GM18498 (cell line): ENCODE measurements at regions not wholly inside any gene's neighbourhood (a gene's known extent, or its start where the extent isn't known, plus 50 kb on each side); places are given as distances from the start of the nearest gene placed in this dataset.

Source experiments
- ATAC-seq: cut with Tn5 transposase; IDR thresholded peaks from one replicate; pipeline ENCODE4 v1.9.1; 2021; ENCODE audit warnings: mild to moderate bottlenecking, moderate library complexity; ENCODE audit not compliant: unreplicated experiment

DNA sequence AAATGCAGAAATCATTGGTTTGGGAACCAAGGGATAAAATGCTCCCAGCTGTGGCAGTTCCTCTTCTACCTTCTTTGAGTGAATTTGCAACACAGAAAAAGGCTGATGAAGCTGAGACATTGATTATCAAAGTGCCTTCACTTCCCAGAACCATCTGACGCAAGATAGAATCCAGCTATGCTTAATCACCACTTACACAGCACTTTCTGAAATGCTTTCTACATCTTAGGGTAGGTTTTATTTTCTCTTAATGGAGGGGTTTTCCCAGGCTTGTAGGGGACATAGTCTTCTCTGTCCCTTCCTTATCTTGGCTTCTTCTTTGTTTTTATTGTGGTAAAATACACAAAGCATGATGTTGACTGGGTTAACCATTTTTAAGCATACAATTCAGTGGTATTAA, 332.6 kb upstream of the ZNF32 start:
- ATAC-seq, result no peak

DNA sequence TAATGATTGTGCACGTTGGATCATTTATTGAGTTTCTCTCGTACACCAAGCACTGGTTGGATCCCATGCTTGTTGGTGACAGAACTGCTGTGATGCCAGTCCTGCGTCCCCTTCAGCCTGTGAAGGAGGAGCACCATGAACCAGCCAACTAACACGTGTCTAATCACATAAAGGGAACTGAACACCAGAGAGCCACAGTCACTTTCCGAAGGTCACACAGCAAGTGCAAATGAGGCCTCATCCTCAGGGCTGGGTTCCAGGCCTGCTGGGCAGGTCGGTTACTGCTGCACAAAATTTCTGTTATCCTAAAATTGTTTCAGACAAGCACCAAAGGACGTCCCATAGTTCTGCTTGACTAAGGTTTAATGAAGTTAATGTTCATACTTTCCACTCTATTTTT, 332.0 kb upstream of the ZNF32 start:
- no peak for ATAC-seq

DNA sequence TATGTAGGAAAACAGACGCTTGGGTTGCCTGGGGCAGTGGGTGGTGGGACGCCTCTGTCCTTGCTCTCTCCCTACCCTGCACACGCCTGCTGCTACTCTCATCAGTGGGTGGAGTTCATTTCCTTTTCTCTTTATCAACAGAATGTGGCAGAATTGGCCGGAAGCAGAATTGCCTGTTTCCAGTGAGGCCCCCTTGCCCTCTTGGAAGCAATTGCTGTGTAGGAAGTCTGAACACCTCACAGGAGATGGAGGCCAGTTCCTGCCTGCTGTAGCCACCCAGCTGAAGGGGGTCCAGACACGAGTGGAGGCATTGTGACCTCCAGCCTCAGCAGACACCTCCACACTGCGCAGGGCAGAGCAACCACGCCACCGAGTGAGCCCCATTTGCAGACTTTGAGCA, 331.6 kb upstream of the ZNF32 start:
- ATAC-seq, result no peak

DNA sequence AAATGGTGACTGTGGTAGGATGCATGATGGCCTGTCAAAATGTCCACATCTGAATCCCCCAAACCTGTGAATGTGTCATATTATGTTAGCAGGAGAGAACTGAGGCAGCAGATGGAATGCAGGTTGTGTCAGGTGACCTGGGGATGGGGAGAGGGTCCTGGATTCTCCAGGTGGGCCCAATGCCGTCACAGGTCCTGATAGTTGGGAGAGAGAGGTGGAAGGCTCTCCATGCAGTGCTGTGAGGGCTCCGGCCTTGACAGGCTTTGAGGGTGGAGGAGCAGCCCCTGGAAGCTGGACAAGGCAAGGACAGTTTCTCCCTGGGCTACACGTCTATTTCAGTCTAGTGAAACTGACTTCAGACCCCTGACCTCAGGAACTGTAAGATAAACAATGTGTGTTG, 330.9 kb upstream of the ZNF32 start:
- ATAC-seq, result no peak

DNA sequence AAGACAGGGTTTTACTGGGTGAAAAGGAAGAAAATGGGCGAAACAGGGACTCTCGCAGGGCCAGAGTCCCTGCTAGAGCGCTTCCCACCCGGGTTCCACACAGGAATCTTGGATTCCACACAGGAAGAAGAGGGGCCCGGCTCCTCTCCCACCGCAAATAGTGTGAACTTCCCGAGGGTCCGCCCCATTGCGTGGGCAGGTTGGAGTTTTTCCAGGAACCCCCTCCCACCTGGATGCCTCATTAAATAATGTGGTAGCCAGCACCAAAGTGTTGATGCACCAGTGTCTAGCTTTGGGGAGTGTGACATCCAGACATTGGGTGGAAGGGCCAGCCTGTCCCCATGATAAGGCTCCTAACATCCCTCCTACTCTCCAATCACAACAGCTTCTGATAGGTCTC, 330.3 kb upstream of the ZNF32 start:
- no peak for ATAC-seq

DNA sequence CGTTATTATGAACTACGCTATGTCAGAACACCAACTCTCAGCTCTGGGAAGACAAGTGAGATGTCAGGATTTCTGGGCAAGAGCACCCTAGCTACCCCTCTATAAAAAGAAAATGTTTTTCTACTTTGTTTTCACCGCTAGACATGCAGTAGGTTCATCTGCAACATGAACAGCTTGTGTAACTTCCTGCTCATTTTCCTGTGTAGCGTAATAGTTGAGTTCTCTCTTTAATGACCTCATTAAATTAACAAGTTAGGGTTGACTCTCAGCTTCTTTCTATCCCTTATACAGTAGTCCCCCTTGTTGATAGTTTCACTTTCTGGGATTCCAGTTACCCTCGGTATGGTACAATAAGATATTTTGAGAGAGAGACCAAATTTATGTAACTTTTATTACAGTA, 329.4 kb upstream of the ZNF32 start:
- no peak for ATAC-seq

DNA sequence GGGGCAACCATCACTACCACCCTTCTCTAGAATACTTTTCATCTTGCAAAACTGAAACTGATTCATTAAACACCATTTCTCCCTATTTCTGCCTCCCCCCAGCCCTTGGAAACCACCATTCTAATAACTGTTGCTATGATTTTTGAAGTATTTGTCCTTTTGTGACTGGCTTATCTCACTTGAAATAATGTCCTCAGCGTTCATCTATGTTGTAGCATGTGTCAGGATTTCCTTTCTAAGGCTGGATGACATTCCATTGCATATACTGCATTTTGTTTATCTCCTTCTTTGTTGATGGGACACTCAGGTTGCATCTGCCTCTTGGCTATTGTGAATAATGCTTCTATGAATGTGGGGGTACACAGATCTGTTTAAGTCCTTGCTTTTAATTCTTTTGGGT, 327.6 kb upstream of the ZNF32 start:
- ATAC-seq, result no peak

DNA sequence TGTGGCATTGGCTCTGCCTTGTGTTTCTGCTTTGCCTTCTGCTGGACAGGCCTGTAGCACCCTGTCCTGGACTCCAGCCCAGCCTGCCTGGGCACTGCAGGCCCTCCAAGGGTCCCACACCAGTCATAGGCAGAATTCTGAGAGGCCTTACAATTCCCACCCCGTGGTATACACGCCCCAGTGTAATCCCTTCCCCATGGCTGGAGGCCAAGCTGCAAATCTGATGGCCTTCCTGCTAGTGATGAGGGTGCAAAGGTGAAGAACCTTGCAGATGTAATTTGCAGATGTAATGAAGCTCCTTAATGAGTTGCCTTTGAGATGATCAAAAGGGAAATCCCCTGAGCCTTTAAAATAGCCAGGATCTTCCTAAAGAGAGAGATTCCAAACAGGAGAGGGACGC, 325.1 kb upstream of the ZNF32 start:
- ATAC-seq, result no peak

DNA sequence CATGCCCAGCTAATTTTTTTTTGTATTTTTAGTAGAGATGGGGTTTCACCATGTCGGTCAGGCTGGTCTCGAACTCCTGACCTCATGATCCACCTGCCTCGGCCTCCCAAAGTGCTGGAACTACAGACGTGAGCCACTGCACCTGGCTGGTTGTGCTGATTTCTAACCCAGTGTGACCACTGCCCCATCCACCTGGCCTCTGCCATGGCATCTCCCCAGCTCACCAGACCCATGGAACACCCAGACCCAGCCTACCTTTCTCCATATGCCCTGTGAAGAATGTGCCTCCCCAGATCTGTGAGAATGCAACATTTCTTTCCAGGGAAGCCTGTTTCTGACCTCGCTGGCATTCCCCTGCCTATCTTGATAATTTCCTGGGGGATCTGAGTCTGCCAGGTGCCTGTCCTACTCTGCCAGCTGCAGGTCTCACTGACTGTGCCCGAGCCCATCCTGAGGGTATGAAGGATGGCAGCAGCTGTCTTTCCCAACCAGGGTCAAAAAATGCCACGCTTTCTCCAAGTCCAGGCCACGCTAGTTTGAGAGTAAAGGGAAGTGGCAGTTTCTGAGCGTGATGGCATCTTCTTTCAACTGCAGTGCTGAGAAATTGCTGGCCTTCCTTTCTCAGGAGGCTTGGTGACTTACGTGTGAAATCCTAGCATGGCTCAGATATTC, 324.4 kb upstream of the ZNF32 start:
- no peak for ATAC-seq

DNA sequence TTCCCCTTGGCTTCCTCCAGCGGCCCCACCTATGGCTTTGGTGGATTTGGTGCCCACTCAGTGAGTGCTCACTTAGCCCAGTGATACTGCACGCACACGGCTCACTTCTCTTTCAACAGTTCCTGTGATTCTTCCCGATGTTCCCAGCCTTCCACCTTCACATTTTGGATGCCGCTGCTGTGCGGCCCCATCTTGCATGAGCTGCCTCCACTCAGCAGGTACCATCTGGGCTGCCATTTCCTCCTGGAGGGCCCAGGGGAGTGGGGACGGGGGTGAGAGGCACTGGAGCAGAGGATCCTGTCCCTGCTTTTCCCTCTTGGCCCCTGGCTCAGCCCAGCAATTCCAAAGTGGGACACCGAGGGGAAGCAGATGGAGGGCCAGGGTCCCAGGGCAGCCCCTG, 323.3 kb upstream of the ZNF32 start:
- no peak for ATAC-seq

DNA sequence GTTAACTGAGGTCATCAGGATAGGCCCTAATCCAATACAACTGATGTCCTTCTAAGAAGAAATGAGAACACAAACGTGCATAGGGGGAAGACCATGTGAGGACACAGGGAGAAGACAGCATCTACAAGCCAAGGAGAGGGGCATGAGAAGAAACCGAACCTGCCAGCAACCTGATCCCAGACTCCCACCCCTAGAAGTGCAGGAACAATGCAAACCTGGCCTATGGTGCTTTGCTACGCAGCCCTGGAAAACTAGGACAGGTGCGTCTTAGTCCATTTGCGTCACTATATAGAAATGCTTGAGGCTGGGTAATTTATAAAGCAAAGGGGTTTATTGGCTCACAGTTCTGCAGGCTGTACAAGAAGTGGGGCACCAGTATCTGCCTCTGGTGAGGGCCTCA, 322.6 kb upstream of the ZNF32 start:
- no peak for ATAC-seq

DNA sequence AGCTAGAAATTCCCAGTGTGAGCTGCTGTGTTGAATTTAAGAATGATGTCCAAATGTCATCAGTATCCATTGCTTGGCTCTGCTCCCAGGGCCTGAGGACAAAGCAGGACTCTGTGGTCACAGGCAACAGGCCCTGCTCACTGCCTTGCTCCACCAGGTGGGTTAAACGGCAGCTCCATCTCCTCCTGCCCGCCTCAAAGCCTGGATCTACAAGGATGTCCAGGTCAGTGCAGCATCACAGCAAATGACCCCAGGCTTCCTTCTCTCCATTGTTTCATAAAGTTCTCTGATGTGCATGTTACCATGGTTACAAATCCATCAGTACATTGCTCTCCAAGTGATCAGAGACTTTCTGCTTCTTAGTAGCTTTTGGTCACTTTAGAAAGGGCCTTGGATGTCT, 322.0 kb upstream of the ZNF32 start:
- ATAC-seq, result no peak

DNA sequence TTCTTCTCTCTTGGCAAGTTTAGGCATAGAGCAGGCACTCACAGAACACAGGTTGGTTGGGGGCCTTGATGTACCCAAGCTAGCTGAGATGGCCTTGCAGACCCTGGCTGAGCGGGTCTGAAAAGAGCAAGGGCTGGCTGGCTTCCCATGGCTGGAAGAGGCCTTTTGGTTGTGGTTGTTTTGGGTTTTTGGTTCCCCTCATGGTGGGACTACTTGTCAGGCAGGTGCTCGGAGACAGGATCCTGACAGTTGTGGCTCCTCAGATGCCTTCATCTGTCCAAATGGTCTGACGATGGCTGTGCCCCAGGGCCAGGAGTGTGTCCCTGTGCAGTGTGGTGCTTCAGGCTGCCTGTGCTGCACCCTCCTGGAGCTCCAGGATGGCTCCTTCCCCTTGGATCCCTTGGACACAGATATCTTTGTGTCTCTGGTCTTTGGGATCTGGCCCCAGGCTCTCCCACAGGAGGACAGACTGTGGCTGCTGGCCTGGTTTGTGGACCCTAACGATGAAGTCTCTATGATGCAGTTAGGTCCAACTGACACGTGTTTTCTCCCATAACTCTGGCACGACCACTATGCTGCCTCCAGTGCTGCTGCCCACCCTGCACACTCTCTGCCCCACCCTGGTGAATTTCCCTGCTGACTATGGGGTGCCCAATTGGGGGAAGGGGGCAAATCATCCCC, 321.5 kb upstream of the ZNF32 start:
- ATAC-seq, result no peak

DNA sequence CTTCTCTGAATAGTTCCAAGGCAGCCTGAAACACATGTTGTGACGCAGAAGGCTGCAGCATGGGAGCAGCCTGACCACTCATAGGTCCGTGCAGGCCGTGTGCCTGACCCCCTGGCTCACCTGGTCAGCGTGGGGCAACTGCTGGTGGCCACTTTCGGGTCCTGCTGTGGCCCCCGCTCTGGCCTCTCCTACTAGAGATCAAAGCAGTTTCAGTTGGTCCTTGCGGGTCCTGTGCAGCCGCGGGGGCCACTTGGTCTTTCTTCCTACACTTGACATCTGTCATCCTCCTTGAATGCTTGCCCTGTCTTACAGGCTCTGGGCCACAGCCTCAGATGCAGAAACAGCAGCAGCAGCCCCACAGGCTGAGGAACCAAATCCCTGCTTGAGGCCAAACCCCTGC, 320.8 kb upstream of the ZNF32 start:
- ATAC-seq, result no peak

DNA sequence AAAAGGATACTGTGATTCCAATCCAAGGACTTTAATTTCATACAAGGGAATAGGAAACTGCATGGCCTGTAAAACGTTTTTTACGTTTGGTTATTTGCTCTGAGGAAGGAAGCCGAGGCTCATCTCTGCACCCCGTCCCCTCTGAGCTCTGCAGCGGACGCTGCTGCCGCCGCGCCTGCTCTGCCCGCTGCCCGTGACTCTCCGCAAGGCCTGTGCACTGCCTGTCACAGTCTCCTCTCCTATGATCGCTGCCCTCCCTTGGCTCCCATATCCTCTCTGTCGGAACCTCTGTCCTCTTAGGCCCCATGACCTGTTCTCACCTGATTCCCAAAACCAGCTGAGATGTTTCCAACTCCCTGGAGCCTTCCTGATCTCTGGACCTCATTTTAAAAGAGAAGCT, 320.3 kb upstream of the ZNF32 start:
- no peak for ATAC-seq

DNA sequence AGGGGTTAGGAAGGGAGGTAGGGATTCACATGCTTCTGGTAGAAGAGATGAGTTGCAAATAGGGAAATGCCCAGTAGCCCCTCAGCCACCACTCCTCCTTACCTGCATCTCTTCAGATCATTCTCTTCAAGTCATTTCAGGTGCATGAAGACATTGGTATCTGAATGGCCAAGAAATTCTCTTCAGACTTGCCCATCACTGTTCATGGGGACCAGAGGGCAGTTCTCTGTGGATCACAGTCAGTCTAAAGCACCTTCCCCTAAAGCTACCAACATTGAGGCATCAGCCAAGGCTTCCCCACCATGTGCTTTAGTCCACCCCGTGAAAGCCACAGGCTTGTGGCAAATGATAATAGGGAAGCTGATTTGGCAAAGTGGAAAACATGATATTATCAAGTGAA, 319.4 kb upstream of the ZNF32 start:
- ATAC-seq, result no peak

DNA sequence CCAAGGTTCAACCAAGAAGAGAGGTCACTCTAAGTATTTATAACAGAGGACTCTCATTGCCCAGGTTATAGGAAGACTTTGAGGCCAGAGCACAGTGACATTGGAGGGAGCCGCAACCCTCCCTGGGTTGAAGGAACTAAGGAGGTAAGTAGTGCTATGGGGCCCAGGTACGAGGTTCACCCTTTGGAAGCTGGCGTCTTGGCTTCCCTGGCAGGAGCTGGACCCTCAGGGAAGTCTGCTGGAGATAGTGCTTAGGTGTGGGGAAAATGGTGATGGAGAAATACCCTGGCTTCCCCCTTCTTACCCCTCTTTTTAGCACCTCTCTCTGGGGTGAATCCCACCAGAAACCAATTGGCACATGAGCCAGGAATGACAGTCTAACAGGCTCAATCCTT, 317.9 kb upstream of the ZNF32 start:
- ATAC-seq, result no peak

DNA sequence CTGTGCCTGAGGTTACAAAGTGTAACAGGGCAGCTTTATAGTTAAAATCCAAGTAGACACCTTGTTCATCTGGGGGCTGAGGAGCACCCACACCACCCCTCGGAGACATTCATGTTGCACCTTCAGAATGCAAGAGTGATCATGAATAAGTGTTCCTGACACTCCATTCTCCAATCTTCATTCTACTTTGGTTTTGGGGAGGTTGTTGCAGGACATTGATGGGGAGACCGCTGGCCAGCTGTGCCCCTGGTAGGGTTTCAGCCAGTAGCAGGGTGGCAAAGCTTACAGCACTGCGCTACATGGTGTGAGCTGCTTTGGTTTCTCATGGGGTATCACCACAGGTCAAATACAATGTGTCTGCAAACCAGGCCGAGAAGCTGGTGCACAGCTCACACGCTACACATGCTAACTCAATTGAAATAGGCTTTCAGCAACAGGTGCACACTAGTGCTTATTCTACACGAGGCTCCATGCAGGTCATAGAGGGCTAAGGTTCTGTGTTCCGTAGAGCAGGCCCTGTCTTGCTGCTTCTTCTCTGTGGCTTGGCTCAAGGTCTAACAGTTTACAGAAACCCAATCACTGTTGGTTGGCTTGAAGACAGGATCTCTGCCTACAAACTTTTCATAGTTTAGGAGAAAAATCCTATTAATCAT, 317.4 kb upstream of the ZNF32 start:
- no peak for ATAC-seq

DNA sequence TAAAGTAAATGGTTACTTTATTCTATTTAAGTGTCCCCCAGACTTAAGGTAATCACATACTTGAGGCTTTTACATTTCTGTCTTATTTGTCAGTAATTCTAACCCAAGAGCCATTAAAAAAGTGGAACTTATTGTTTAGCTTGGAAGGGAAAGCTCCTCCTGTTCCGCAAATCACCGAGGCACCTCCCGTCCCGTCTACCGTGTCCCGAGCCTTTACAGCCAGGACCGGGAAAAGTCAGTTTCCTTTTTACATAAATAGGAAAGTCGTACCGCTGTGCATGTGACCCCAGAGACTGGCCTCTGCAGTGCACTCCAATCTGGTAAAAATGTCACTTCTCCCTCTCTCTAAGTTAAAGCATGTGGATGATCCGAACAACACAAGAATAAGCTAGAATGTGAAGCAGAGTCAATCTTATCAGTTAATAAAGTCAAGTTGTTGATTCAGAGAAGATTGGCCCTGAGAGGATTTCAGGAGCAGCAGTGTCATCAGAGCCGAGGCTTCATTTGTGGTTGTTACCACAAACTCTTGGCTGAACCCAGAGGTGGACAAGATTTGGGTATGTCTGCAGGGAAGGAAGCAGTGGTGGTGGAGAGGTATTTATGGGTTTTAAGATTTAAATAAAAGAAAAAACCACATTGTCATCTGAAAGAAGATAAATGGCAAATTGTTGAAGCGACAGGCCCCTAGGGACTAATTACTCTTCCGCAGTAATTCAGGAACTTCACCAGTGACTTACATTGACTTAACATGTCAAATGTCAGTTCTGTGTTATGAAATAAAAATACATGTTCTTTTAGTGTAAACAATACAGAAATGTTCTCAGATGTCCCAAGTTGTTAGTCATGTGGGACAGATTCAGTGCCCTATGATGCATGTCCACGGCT, 316.6 kb upstream of the ZNF32 start:
- no peak for ATAC-seq

DNA sequence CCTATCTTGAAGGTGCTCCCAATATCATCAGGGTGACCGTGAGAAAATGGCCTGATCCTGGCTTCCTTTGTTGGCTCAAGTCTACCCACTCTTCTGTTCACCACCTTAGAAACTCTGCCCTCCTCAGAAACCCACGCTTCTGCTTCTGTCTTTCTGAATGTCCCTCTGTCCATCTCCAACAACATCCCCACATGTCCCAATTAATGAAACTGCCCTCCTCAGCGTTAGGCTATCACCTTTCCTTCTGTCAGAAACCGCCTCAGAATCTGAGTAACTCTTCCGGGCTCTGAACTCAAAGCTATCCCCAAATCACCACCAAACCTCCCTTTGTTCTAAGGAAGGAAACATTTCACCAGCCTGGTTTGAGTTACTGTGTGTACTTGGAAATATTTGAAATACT, 315.8 kb upstream of the ZNF32 start:
- ATAC-seq, result no peak

DNA sequence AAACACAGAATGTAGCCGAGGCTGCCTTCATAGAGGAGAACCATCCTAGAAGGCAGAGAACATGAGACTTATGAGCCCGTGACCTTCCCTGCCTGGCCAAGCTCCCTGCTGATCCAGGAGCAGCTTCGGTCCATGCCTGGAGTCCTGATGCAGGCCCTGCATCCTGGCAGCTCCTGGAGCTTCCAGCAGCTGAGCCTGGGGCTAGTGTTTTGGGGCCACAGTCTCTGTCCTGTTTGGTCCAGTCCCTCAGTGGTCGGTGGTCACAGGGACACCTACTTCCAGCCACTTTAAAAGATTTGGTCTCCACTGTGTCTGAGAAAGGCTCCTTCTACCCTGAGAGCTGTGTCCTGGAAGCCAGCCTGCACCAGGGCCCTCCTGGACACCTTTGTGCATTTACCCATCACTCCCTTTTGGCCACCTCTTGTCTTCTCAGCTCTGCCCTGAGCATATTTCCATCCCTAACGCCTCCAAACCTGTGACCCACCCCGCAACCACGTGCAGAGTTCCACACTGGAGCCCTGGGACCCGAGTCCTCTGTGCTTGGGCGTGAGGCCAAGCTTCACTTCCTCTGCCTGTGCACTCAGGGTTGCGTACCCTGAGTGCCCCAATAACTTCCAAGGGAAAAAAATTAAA, 315.2 kb upstream of the ZNF32 start:
- no peak for ATAC-seq
